MM.1S (cell line): ENCODE measurements at regions not wholly inside any gene's neighbourhood (a gene's known extent, or its start where the extent isn't known, plus 50 kb on each side); places are given as distances from the start of the nearest gene placed in this dataset.

Experiments used
- DNase-seq: peaks from one replicate; pipeline ENCODE4 v3.0.0-alpha.2; 2015
- H2AFZ ChIP-seq: fragments of 300-600 bp; sonication (generic); 2 replicates; pipeline ENCODE4 v1.6.0; 2016; ENCODE audit warnings: antibody characterized with exemption, low read length
- H3F3A ChIP-seq: fragments of 300-600 bp; sonication (generic); 2 replicates; pipeline ENCODE4 v1.6.1; 2016; ENCODE audit warnings: mild to moderate bottlenecking, antibody characterized with exemption, low read length, moderate library complexity, mixed read lengths; ENCODE audit not compliant: insufficient read depth
- H3K27ac ChIP-seq: fragments of 300-600 bp; sonication (generic); 2 replicates; pipeline ENCODE4 v1.5.1; 2016; ENCODE audit warnings: mild to moderate bottlenecking, low read length
- H3K27me3 ChIP-seq: fragments of 300-600 bp; sonication (generic); replicated peaks from 2 replicates; pipeline ENCODE4 v1.6.0; 2016; ENCODE audit warnings: low read length; ENCODE audit not compliant: insufficient read depth
- H3K36me3 ChIP-seq: fragments of 300-600 bp; sonication (generic); replicated peaks from 2 replicates; pipeline ENCODE4 v1.6.1; 2016; ENCODE audit warnings: mild to moderate bottlenecking, low read length, mixed read lengths; ENCODE audit not compliant: insufficient read depth
- H3K4me1 ChIP-seq: fragments of 300-600 bp; sonication (generic); 2 replicates; pipeline ENCODE4 v1.6.1; 2016; ENCODE audit warnings: low read length, mixed read lengths
- H3K4me2 ChIP-seq: fragments of 300-600 bp; sonication (generic); 2 replicates; pipeline ENCODE4 v1.6.0; 2016; ENCODE audit warnings: low read depth, low read length
- H3K4me3 ChIP-seq: fragments of 300-600 bp; sonication (generic); 2 replicates; pipeline ENCODE4 v1.5.1; 2016; ENCODE audit warnings: low read length, mixed read lengths
- H3K79me2 ChIP-seq: fragments of 300-600 bp; sonication (generic); 2 replicates; pipeline ENCODE4 v1.6.1; 2016; ENCODE audit warnings: mixed run types, low read length, mixed read lengths
- H3K9ac ChIP-seq: fragments of 300-600 bp; sonication (generic); 2 replicates; pipeline ENCODE4 v1.6.1; 2016; ENCODE audit warnings: low read length, mixed read lengths
- H3K9me2 ChIP-seq: fragments of 300-600 bp; sonication (generic); replicated peaks from 2 replicates; pipeline ENCODE4 v1.6.1; 2016; ENCODE audit warnings: mild to moderate bottlenecking, low read length, mixed read lengths; ENCODE audit not compliant: insufficient read depth
- H3K9me3 ChIP-seq: fragments of 300-600 bp; sonication (generic); replicated peaks from 2 replicates; pipeline ENCODE4 v1.6.1; 2016; ENCODE audit warnings: mild to moderate bottlenecking, low read length, mixed read lengths; ENCODE audit not compliant: insufficient read depth
- H4K20me1 ChIP-seq: fragments of 300-600 bp; sonication (generic); 2 replicates; pipeline ENCODE4 v1.6.1; 2016; ENCODE audit warnings: mild to moderate bottlenecking, low read length, moderate library complexity, mixed read lengths; ENCODE audit not compliant: insufficient read depth
- CTCF ChIP-seq: fragments of 300-600 bp; sonication (generic); IDR thresholded peaks from 2 replicates; pipeline ENCODE4 v1.5.1; 2016; ENCODE audit warnings: antibody characterized with exemption, low read length, mixed read lengths
- EZH2 ChIP-seq: fragments of 300-600 bp; sonication (generic); optimal IDR thresholded peaks from 2 replicates; pipeline ENCODE3; 2017; ENCODE audit warnings: low read depth, mild to moderate bottlenecking, antibody characterized with exemption, low read length, mixed read lengths
- EZH2phosphoT487 ChIP-seq: fragments of 300-600 bp; sonication (generic); IDR thresholded peaks from 2 replicates; pipeline ENCODE4 v1.6.1; 2018; ENCODE audit warnings: antibody characterized with exemption, low read length

DNA sequence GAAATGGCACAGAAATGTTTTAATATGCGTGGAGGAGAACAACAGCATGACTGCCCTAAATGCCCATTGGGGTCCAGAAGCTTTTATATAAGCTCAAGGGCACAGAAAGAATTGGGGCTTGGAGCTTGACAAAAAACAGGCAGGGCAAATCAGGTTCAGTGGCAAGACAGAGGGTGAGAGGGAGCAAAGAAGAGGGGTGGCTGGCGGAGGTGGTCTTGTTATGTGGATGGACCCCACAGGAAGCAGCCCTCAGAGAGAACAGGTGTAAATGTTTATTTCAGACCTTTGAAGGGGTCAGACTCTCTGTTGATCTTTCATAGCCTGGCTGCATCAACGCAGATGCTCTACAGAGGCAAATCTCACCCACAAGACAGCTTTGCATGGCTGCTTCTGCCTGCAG is 213.1 kb upstream of the B3GAT1 start:
- no peak for TF ChIP-seq CTCF
- TF ChIP-seq EZH2phosphoT487 = no peak
- no peak for TF ChIP-seq EZH2
- DNase-seq = no peak

GRCh38 chr11:134624166-134624920 is 212.3 kb upstream of the B3GAT1 start:
- no peak overlapping the region for H2AFZ ChIP-seq
- no peaks in the 10 kb centered on the region for H3K9me2 ChIP-seq
- no peaks in the 10 kb centered on the region for H3K27me3 ChIP-seq
- DNase-seq = no peak
- no peaks in the 10 kb centered on the region for H3K79me2 ChIP-seq
- TF ChIP-seq EZH2phosphoT487 (no peak), EZH2 (no peak), CTCF (no peak)
- no peaks in the 10 kb centered on the region for H3K36me3 ChIP-seq
- no peak overlapping the region for H3K4me3 ChIP-seq
- H3K9me3 ChIP-seq = no peaks in the 10 kb centered on the region
- H3F3A ChIP-seq = no peaks in the 10 kb centered on the region
- H3K4me1 ChIP-seq = no peaks in the 10 kb centered on the region
- no peak overlapping the region for H3K9ac ChIP-seq
- no peak overlapping the region for H3K4me2 ChIP-seq
- H4K20me1 ChIP-seq = no peaks in the 10 kb centered on the region
- no peak overlapping the region for H3K27ac ChIP-seq

More for the DNA sequence above, 213.1 kb upstream of the B3GAT1 start:
- H3K4me3 ChIP-seq = no peak overlapping the region
- no peak overlapping the region for H2AFZ ChIP-seq
- no peaks in the 10 kb centered on the region for H4K20me1 ChIP-seq
- no peaks in the 10 kb centered on the region for H3K36me3 ChIP-seq
- no peaks in the 10 kb centered on the region for H3K4me1 ChIP-seq
- H3K27me3 ChIP-seq = no peaks in the 10 kb centered on the region
- H3K27ac ChIP-seq = no peak overlapping the region
- no peaks in the 10 kb centered on the region for H3K79me2 ChIP-seq
- no peaks in the 10 kb centered on the region for H3F3A ChIP-seq
- no peaks in the 10 kb centered on the region for H3K9me3 ChIP-seq
- H3K4me2 ChIP-seq = no peak overlapping the region
- no peak overlapping the region for H3K9ac ChIP-seq
- no peaks in the 10 kb centered on the region for H3K9me2 ChIP-seq

GRCh38 chr11:134623711-134624110 is 211.7 kb upstream of the B3GAT1 start:
- Histone ChIP-seq H4K20me1 (no peaks in the 10 kb centered on the region), H3K9ac (no peak overlapping the region), H3F3A (no peaks in the 10 kb centered on the region), H3K27me3 (no peaks in the 10 kb centered on the region), H3K4me3 (no peak overlapping the region), H2AFZ (no peak overlapping the region), H3K79me2 (no peaks in the 10 kb centered on the region), H3K4me1 (no peaks in the 10 kb centered on the region), H3K36me3 (no peaks in the 10 kb centered on the region), H3K27ac (no peak overlapping the region), H3K4me2 (no peak overlapping the region), H3K9me2 (no peaks in the 10 kb centered on the region), H3K9me3 (no peaks in the 10 kb centered on the region)
- TF ChIP-seq CTCF (no peak), EZH2 (no peak), EZH2phosphoT487 (no peak)
- DNase-seq = no peak
